ENCODE measurements at regions not wholly inside any gene's neighbourhood (a gene's known extent, or its start where the extent isn't known, plus 50 kb on each side); places are given as distances from the start of the nearest gene placed in this dataset.

GRCh38 chr5:38780945-38781344 is 64.9 kb upstream of the OSMR start:
- ChIA-PET POLR2A (no interaction called here), CTCF (interaction anchor here (0.7 to 5.1 kb wide), 9 partner anchors 11 to 516 kb away, joined by 3 to 34 read pairs (median 3); no protein-coding TSS in a partner anchor)
- DNase-seq (ENCODE audit: low read depth, low spot score): no peak
- no peak overlapping the region for H3K4me3 ChIP-seq (ENCODE audit: low read depth, low read length)
- peak; percentile 33 for TF ChIP-seq CTCF (IDR thresholded peaks at IDR 0.05; ENCODE audit: insufficient read depth, low read length, missing control alignments)

GRCh38 chr5:38782180-38782835 is 63.5 kb upstream of the OSMR start:
- POLR2A ChIA-PET: interaction anchor here (0.7 to 1.0 kb wide), 3 partner anchors 24 to 183 kb away, joined by 3 to 4 read pairs (median 3); no protein-coding TSS in a partner anchor
- CTCF ChIA-PET: interaction anchor here (0.6 to 5.1 kb wide), 15 partner anchors 12 to 400 kb away, joined by 3 to 34 read pairs (median 3); no protein-coding TSS in a partner anchor
- H3K4me3 ChIP-seq (ENCODE audit: low read depth, low read length): no peak overlapping the region
- no peak for DNase-seq (ENCODE audit: low read depth, low spot score)
- TF ChIP-seq CTCF (IDR thresholded peaks at IDR 0.05; ENCODE audit: insufficient read depth, low read length, missing control alignments): no peak

- CTCF ChIA-PET: interaction anchor here (0.8 to 5.1 kb wide), 11 partner anchors 14 to 400 kb away, joined by 3 to 34 read pairs (median 4); no protein-coding TSS in a partner anchor
- DNase-seq (ENCODE audit: low read depth, low spot score): peak; percentile 97
- no peak for TF ChIP-seq CTCF (IDR thresholded peaks at IDR 0.05; ENCODE audit: insufficient read depth, low read length, missing control alignments)
- no peak overlapping the region for H3K4me3 ChIP-seq (ENCODE audit: low read depth, low read length)
- POLR2A ChIA-PET: interaction anchor here (0.7 to 1.0 kb wide), 4 partner anchors 24 to 341 kb away, joined by 3 to 4 read pairs (median 3); no protein-coding TSS in a partner anchor
Observed at GRCh38 chr5:38783011-38783561, 62.7 kb upstream of the OSMR start.

GRCh38 chr5:38789134-38789533 is 56.7 kb upstream of the OSMR start:
- POLR2A ChIA-PET: no interaction called here
- no peak for TF ChIP-seq CTCF (IDR thresholded peaks at IDR 0.05; ENCODE audit: insufficient read depth, low read length, missing control alignments)
- CTCF ChIA-PET: interaction anchor here (1.4 kb wide), 1 partner anchor 347 kb away, joined by 5 read pairs; no protein-coding TSS in a partner anchor
- no peak for DNase-seq (ENCODE audit: low read depth, low spot score)
- H3K4me3 ChIP-seq (ENCODE audit: low read depth, low read length): no peak overlapping the region

GRCh38 chr5:38789777-38790176 is 56.0 kb upstream of the OSMR start:
- no peak overlapping the region for H3K4me3 ChIP-seq (ENCODE audit: low read depth, low read length)
- CTCF ChIA-PET: interaction anchor here (1.4 kb wide), 1 partner anchor 348 kb away, joined by 5 read pairs; no protein-coding TSS in a partner anchor
- no peak for DNase-seq (ENCODE audit: low read depth, low spot score)
- POLR2A ChIA-PET: no interaction called here
- TF ChIP-seq CTCF (IDR thresholded peaks at IDR 0.05; ENCODE audit: insufficient read depth, low read length, missing control alignments): no peak

- no peak overlapping the region for H3K4me3 ChIP-seq (ENCODE audit: low read depth, low read length)
- ChIA-PET CTCF (no interaction called here), POLR2A (no interaction called here)
- TF ChIP-seq CTCF (IDR thresholded peaks at IDR 0.05; ENCODE audit: insufficient read depth, low read length, missing control alignments): no peak
- DNase-seq (ENCODE audit: low read depth, low spot score): no peak
Observed at GRCh38 chr5:38790268-38790667, 55.5 kb upstream of the OSMR start.
